DND-41 (cell line): ENCODE measurements at regions not wholly inside any gene's neighbourhood (a gene's known extent, or its start where the extent isn't known, plus 50 kb on each side); places are given as distances from the start of the nearest gene placed in this dataset.
"Not testable (repeated sequence)": the region's sequence is repeated elsewhere in the genome, so short reads cannot be mapped to it uniquely, and the experiment has no call there.

ENCODE experiments used
- ATAC-seq: fragments of 200-7000 bp; cut with Tn5 transposase; 3 replicates; pipeline ENCODE4 v1.9.1; 2021; ENCODE audit warnings: low read depth; ENCODE audit not compliant: insufficient read depth
- DNase-seq: peaks from one replicate; pipeline ENCODE4 v3.0.0-alpha.2; 2020
- H2AFZ ChIP-seq: 2 replicates; pipeline ENCODE4 v1.6.0; 2012; ENCODE audit warnings: low read depth, low read length
- H3K27ac ChIP-seq: 2 replicates; pipeline ENCODE4 v1.5.1; 2012; ENCODE audit warnings: low read length, inconsistent platforms
- H3K27me3 ChIP-seq: fragments of 200-600 bp; sonication (generic); 2 replicates; pipeline ENCODE4 v1.6.0; 2012; ENCODE audit warnings: low read length, mild to moderate bottlenecking, inconsistent platforms; ENCODE audit not compliant: insufficient read depth, poor library complexity
- H3K36me3 ChIP-seq: 2 replicates; pipeline ENCODE4 v1.5.1; 2012; ENCODE audit warnings: low read length, inconsistent platforms; ENCODE audit not compliant: insufficient read depth
- H3K4me1 ChIP-seq: 2 replicates; pipeline ENCODE4 v1.5.1; 2012; ENCODE audit warnings: mild to moderate bottlenecking, low read length; ENCODE audit not compliant: insufficient read depth
- H3K4me2 ChIP-seq: 2 replicates; pipeline ENCODE4 v1.6.0; 2012; ENCODE audit warnings: mild to moderate bottlenecking, moderate library complexity, low read length, inconsistent platforms; ENCODE audit not compliant: insufficient read depth
- H3K4me3 ChIP-seq, 2 experiments: fragments of 200-600 bp in 1 of 2; shearing (Covaris generic) in 1 of 2; 2 replicates each; pipeline ENCODE4 v1.5.1; 2012 to 2016; ENCODE audit warnings: inconsistent platforms in 2 of 2, low read length in 2 of 2, mild to moderate bottlenecking in 2 of 2, low read depth in 1 of 2, moderate library complexity in 1 of 2
- H3K79me2 ChIP-seq: 2 replicates; pipeline ENCODE4 v1.6.0; 2012; ENCODE audit warnings: low read length, inconsistent platforms; ENCODE audit not compliant: insufficient read depth
- H3K9ac ChIP-seq: 2 replicates; pipeline ENCODE4 v1.6.0; 2012; ENCODE audit warnings: low read depth, mild to moderate bottlenecking, inconsistent platforms, low read length, moderate library complexity
- H3K9me3 ChIP-seq: 2 replicates; pipeline ENCODE4 v1.5.1; 2012; ENCODE audit warnings: low read length, moderate library complexity, mild to moderate bottlenecking, inconsistent platforms; ENCODE audit not compliant: insufficient read depth, severe bottlenecking
- H4K20me1 ChIP-seq: 2 replicates; pipeline ENCODE4 v1.6.0; 2012; ENCODE audit warnings: low read length; ENCODE audit not compliant: insufficient read depth
- CTCF ChIP-seq: IDR thresholded peaks from 2 replicates; pipeline ENCODE4 v1.5.1; 2012; ENCODE audit warnings: borderline replicate concordance, low read length, moderate library complexity, mild to moderate bottlenecking; ENCODE audit not compliant: poor library complexity, severe bottlenecking; ENCODE audit errors: extremely low read depth
- EZH2 ChIP-seq: IDR thresholded peaks from 3 replicates; pipeline ENCODE4 v1.6.1; 2012; ENCODE audit warnings: borderline replicate concordance, low read depth, mild to moderate bottlenecking, moderate library complexity, low read length, inconsistent platforms; ENCODE audit not compliant: severe bottlenecking

DNA sequence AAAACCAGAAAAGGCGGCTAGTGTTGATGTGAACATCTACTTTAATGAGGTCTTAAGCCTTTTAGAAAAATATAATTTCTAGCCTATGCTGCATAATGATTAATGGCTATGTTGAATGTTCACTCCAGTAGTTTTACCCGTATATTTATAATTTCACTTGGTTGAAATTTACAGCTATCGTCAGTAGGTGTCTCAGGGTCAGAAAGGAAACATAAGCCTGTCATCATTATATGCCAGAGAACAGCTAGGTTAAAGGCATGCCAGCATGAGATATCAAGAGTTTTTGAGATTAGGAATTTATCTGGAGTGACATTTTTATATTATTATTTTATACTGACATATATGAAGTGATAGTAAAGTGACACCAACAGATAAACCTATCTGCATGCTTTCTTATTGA lies 904.1 kb downstream of the OTOL1 start:
- Histone ChIP-seq H3K27me3 (no peaks in the 10 kb centered on the region), H3K27ac (no peak overlapping the region), H3K4me3 (no peak overlapping the region), H3K79me2 (no peaks in the 10 kb centered on the region), H3K36me3 (no peaks in the 10 kb centered on the region), H3K9ac (no peak overlapping the region), H3K4me1 (no peaks in the 10 kb centered on the region; the same call in 1 of the 2 replicates), H3K4me2 (no peak overlapping the region), H2AFZ (0 out of 2 replicates have a peak overlapping the region, but pooled peaks have one; percentile 2), H4K20me1 (no peaks in the 10 kb centered on the region), H3K9me3 (peaks cover 11% of the 10 kb centered on the region)
- ATAC-seq (peak; percentile 27; the same call in 1 of the 3 replicates), DNase-seq (no peak)
- TF ChIP-seq CTCF, result peak; percentile 37
- TF ChIP-seq EZH2, result no peak

DNA sequence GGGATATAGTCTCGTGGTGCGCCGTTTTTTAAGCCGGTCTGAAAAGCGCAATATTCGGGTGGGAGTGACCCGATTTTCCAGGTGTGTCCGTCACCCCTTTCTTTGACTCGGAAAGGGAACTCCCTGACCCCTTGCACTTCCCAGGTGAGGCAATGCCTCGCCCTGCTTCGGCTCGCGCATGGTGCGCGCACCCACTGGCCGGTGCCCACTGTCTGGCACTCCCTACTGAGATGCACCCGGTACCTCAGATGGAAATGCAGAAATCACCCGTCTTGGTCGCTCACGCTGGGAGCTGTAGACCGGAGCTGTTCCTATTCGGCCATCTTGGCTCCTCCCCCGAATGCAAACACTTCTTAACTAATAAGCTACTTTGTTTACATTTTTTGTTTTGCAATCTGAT lies 914.9 kb downstream of the OTOL1 start:
- not testable (repeated sequence) for H3K4me1 ChIP-seq, H3K4me2 ChIP-seq, ATAC-seq, H4K20me1 ChIP-seq, H3K36me3 ChIP-seq, DNase-seq, H3K79me2 ChIP-seq, H3K27me3 ChIP-seq, H3K4me3 ChIP-seq, H2AFZ ChIP-seq, H3K27ac ChIP-seq, H3K9ac ChIP-seq, H3K9me3 ChIP-seq

DNA sequence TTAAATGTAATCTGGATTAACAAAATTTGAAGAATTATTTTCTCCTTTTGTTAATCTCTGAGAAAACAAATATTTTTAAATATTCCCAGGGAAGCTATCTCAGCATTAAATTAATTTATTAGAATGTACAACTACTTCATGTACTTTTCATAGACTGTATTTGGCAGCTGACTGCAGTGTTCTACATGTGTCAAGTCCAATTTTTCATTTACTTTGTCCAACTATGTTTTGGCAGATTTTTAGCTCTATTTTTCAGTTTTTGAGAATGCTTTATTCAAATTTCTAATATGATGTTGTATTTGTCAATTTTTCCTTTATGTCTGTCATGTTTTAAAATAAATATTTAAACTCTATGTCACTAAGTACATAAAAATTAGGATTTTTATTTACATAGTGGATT lies 925.1 kb downstream of the OTOL1 start:
- no peak for TF ChIP-seq EZH2
- no peak for TF ChIP-seq CTCF
- no peaks in the 10 kb centered on the region for H3K9me3 ChIP-seq

DNA sequence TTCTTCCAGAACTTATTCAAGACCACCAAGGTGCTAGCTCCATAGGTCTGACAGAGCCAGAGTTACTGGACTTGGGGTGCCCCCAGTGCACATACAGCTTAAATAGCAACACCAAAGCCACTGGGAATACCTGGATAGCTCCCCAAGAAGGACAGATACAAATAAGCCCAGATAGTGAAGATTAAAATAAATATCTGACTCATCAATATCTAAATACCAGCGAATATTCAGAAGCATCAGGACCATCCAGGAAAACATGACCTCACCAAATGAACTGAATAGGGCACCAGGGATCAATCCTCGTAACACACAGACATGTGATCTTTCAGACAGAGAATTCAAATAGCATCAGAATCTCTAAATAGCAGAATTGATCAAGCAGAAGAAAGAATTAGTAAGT lies 931.6 kb downstream of the OTOL1 start:
- Histone ChIP-seq H2AFZ (no peak overlapping the region), H3K27me3 (no peaks in the 10 kb centered on the region), H3K27ac (no peak overlapping the region; the same call in 1 of the 2 replicates), H3K4me2 (no peak overlapping the region), H4K20me1 (no peaks in the 10 kb centered on the region), H3K4me1 (no peaks in the 10 kb centered on the region), H3K9me3 (no peaks in the 10 kb centered on the region), H3K9ac (no peak overlapping the region), H3K4me3 (no peak overlapping the region), H3K79me2 (no peaks in the 10 kb centered on the region), H3K36me3 (no peaks in the 10 kb centered on the region)
- no peak for ATAC-seq
- no peak for DNase-seq
- TF ChIP-seq EZH2 (no peak), CTCF (no peak)

More for the DNA sequence above, 925.1 kb downstream of the OTOL1 start:
- no peak for DNase-seq
- Histone ChIP-seq H3K4me2 (no peak overlapping the region), H3K4me1 (no peaks in the 10 kb centered on the region), H3K9ac (no peak overlapping the region), H3K36me3 (no peaks in the 10 kb centered on the region), H3K27me3 (no peaks in the 10 kb centered on the region), H3K27ac (no peak overlapping the region), H3K4me3 (no peak overlapping the region), H4K20me1 (no peaks in the 10 kb centered on the region), H2AFZ (no peak overlapping the region), H3K79me2 (no peaks in the 10 kb centered on the region)
- no peak for ATAC-seq
